Neural progenitor cell (in vitro differentiated cells): ENCODE measurements at regions not wholly inside any gene's neighbourhood (a gene's known extent, or its start where the extent isn't known, plus 50 kb on each side); places are given as distances from the start of the nearest gene placed in this dataset.

Experiments used
- DNase-seq: peaks from one replicate; pipeline ENCODE4 v3.0.0-alpha.2; 2016; ENCODE audit warnings: low spot score
- H2AFZ ChIP-seq: fragments of 200-600 bp; sonication (generic); replicated peaks from 2 replicates; pipeline ENCODE4 v1.6.1; 2016; ENCODE audit warnings: antibody characterized with exemption
- H3F3A ChIP-seq: fragments of 200-600 bp; sonication (generic); 2 replicates; pipeline ENCODE4 v1.6.1; 2016; ENCODE audit warnings: antibody characterized with exemption, low read depth
- H3K27ac ChIP-seq: fragments of 200-600 bp; sonication (generic); 2 replicates; pipeline ENCODE4 v1.5.1; 2016; ENCODE audit warnings: mild to moderate bottlenecking
- H3K27me3 ChIP-seq: fragments of 200-600 bp; sonication (generic); 2 replicates; pipeline ENCODE4 v1.6.1; 2016; ENCODE audit warnings: mild to moderate bottlenecking, moderate library complexity
- H3K36me3 ChIP-seq: fragments of 200-600 bp; sonication (generic); 2 replicates; pipeline ENCODE4 v1.5.1; 2016
- H3K4me1 ChIP-seq: fragments of 200-600 bp; sonication (generic); 2 replicates; pipeline ENCODE4 v1.6.1; 2016; ENCODE audit warnings: mixed run types
- H3K4me2 ChIP-seq: fragments of 200-600 bp; sonication (generic); 2 replicates; pipeline ENCODE4 v1.6.1; 2016
- H3K4me3 ChIP-seq: fragments of 200-600 bp; sonication (generic); 2 replicates; pipeline ENCODE4 v1.5.1; 2016
- H3K79me2 ChIP-seq: fragments of 200-600 bp; sonication (generic); 2 replicates; pipeline ENCODE4 v1.6.1; 2016; ENCODE audit warnings: low read depth
- H3K9ac ChIP-seq: fragments of 200-600 bp; sonication (generic); 2 replicates; pipeline ENCODE4 v1.6.1; 2016
- H3K9me3 ChIP-seq: fragments of 200-600 bp; sonication (generic); 2 replicates; pipeline ENCODE4 v1.5.1; 2016; ENCODE audit warnings: low read depth
- H4K20me1 ChIP-seq: fragments of 200-600 bp; sonication (generic); 2 replicates; pipeline ENCODE4 v1.6.1; 2016; ENCODE audit warnings: low read depth
- H3K27ac Mint-ChIP-seq: 3 replicates; pipeline ENCODE4 v1.8.0; 2021; ENCODE audit warnings: mixed read lengths
- H3K27me3 Mint-ChIP-seq: 2 replicates; pipeline ENCODE4 v1.8.0; 2022; ENCODE audit warnings: low read depth, mild to moderate bottlenecking, inconsistent platforms, moderate library complexity, mixed read lengths; ENCODE audit not compliant: insufficient read depth
- H3K36me3 Mint-ChIP-seq: 3 replicates; pipeline ENCODE4 v1.8.0; 2021; ENCODE audit warnings: mixed read lengths
- H3K4me1 Mint-ChIP-seq: 3 replicates; pipeline ENCODE4 v1.8.0; 2021; ENCODE audit warnings: mixed read lengths
- H3K4me3 Mint-ChIP-seq: 3 replicates; pipeline ENCODE4 v1.8.0; 2021; ENCODE audit warnings: mild to moderate bottlenecking, moderate library complexity, mixed read lengths
- H3K9me3 Mint-ChIP-seq: 3 replicates; pipeline ENCODE4 v1.8.0; 2020; ENCODE audit warnings: mixed read lengths
- EZH2 ChIP-seq: fragments of 200-600 bp; sonication (generic); IDR thresholded peaks from 2 replicates; pipeline ENCODE4 v1.6.1; 2017; ENCODE audit warnings: antibody characterized with exemption, mild to moderate bottlenecking, moderate library complexity
- EZH2phosphoT487 ChIP-seq: fragments of 200-600 bp; sonication (generic); IDR thresholded peaks from 2 replicates; pipeline ENCODE4 v1.6.1; 2017; ENCODE audit warnings: antibody characterized with exemption
- TF ChIP-seq, protein P1 (sequence below): fragments of 200-600 bp; sonication (generic); IDR thresholded peaks from 2 replicates; pipeline ENCODE4 v1.5.1; 2017; ENCODE audit warnings: antibody characterized with exemption, mild to moderate bottlenecking

DNA sequence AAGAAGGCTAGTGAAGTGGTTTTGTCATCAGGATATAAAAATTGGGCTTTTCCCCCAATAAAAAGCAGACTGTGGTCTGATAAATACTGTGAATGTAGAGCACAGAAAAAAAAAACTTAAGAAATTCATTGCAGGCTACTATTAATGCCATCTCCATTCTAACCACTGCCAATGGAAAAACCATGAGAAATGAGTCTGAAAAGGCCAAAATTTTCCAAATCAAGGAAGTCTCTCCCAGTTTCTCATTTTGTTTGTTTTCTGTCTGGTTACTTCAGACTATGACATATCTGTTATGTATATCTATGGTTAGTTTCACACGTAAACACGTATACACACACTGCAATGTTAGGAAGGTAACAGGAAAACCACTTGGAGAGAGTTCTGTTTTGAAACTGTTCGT lies 193.6 kb upstream of the TSC22D1 start:
- Mint-ChIP-seq H3K4me3 (no peak overlapping the region), H3K4me1 (peaks cover 14% of the 10 kb centered on the region), H3K27me3 (no peaks in the 10 kb centered on the region), H3K27ac (no peak overlapping the region), H3K9me3 (peaks cover 1% of the 10 kb centered on the region), H3K36me3 (no peaks in the 10 kb centered on the region)
- Histone ChIP-seq H3K4me2 (no peak overlapping the region), H3K4me1 (peaks cover 11% of the 10 kb centered on the region), H3K9ac (no peak overlapping the region), H3K36me3 (no peaks in the 10 kb centered on the region), H3K4me3 (no peak overlapping the region), H3K79me2 (no peaks in the 10 kb centered on the region), H4K20me1 (no peaks in the 10 kb centered on the region), H3K27ac (no peak overlapping the region), H2AFZ (no peak overlapping the region), H3F3A (peaks cover 6% of the 10 kb centered on the region), H3K27me3 (no peaks in the 10 kb centered on the region), H3K9me3 (no peaks in the 10 kb centered on the region)
- TF ChIP-seq EZH2phosphoT487 (no peak), EZH2 (no peak)
- TF ChIP-seq, protein P1, sequence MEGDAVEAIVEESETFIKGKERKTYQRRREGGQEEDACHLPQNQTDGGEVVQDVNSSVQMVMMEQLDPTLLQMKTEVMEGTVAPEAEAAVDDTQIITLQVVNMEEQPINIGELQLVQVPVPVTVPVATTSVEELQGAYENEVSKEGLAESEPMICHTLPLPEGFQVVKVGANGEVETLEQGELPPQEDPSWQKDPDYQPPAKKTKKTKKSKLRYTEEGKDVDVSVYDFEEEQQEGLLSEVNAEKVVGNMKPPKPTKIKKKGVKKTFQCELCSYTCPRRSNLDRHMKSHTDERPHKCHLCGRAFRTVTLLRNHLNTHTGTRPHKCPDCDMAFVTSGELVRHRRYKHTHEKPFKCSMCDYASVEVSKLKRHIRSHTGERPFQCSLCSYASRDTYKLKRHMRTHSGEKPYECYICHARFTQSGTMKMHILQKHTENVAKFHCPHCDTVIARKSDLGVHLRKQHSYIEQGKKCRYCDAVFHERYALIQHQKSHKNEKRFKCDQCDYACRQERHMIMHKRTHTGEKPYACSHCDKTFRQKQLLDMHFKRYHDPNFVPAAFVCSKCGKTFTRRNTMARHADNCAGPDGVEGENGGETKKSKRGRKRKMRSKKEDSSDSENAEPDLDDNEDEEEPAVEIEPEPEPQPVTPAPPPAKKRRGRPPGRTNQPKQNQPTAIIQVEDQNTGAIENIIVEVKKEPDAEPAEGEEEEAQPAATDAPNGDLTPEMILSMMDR: no peak
- DNase-seq: no peak

DNA sequence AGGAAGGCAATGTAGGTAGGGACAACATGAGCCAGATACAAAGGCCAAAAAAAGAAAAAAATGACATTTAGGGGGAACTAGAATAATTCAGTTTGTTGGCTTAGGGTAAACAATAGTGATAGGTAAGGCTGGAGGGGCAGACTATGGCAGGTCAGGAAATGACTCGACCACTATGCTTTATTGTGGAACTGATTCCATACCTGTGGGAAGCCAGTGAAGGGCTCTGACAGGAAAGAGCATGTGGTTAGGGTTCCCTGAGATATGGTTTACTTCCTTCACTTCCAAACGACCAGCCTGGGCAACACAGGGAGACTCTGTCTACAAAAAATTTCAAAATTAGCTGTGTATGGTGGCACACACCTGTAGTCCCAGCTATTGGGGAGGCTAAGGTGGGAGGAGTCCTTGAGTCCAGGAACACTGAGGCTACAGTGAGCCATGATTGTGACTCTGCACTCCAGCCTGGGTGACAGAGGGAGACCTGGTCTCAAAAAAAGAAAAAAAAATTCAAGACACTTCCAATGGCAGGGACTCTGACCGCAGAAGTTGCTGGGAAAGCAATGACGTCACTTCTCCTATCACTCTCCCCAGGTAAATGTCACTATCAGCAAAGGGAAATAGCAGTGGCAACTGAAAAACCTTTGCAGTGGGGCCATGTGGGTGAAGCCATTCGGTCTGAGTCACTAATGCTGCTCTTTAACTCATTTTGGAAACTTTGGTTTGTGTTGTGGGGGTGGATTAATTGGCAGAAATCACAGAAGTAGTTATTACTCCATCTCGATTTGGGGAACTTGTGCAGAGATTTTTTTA lies 192.8 kb upstream of the TSC22D1 start:
- no peak for DNase-seq
- H2AFZ ChIP-seq: no peak overlapping the region
- no peak overlapping the region for H3K9ac ChIP-seq
- H3K79me2 ChIP-seq: no peaks in the 10 kb centered on the region
- no peaks in the 10 kb centered on the region for H4K20me1 ChIP-seq
- H3F3A ChIP-seq: peaks cover 13% of the 10 kb centered on the region
- Mint-ChIP-seq H3K27me3 (peaks cover 2% of the 10 kb centered on the region), H3K4me1 (peaks cover 21% of the 10 kb centered on the region), H3K36me3 (no peaks in the 10 kb centered on the region), H3K4me3 (no peak overlapping the region), H3K27ac (no peak overlapping the region), H3K9me3 (no peaks in the 10 kb centered on the region)
- H3K4me2 ChIP-seq: no peak overlapping the region
- H3K27me3 ChIP-seq: no peaks in the 10 kb centered on the region
- no peaks in the 10 kb centered on the region for H3K9me3 ChIP-seq
- H3K36me3 ChIP-seq: no peaks in the 10 kb centered on the region
- no peak overlapping the region for H3K4me3 ChIP-seq
- TF ChIP-seq, protein P1: no peak
- no peak for TF ChIP-seq EZH2phosphoT487
- no peak for TF ChIP-seq EZH2
- peaks cover 17% of the 10 kb centered on the region for H3K4me1 ChIP-seq
- H3K27ac ChIP-seq: no peak overlapping the region

DNA sequence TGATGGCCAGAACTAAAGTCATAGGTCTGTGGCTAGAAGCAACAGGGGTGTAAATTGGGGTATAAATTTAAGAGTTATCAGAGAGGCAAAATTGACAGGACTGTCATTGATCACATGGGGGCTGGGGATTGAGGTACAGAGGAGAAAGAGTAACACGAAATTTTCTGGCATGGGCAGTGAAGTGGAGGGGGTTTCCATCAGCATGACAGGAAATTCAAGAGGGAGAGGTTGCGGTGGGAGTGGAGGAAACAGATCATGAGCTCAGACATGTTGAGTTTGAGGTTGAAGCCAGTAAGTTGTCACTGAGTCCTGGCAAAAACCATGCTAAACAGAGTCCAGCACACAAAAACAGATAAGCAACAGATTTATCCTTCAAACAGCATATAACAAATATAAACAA lies 192.1 kb upstream of the TSC22D1 start:
- Histone ChIP-seq H3F3A (peaks cover 19% of the 10 kb centered on the region), H3K27ac (no peak overlapping the region), H3K4me1 (peaks cover 24% of the 10 kb centered on the region), H3K9ac (no peak overlapping the region), H3K9me3 (no peaks in the 10 kb centered on the region), H2AFZ (no peak overlapping the region), H3K79me2 (no peaks in the 10 kb centered on the region), H3K36me3 (no peaks in the 10 kb centered on the region), H3K4me2 (no peak overlapping the region), H3K4me3 (no peak overlapping the region), H4K20me1 (no peaks in the 10 kb centered on the region), H3K27me3 (no peaks in the 10 kb centered on the region)
- no peak overlapping the region for H3K4me3 Mint-ChIP-seq
- no peak for DNase-seq
- H3K9me3 Mint-ChIP-seq: no peaks in the 10 kb centered on the region
- no peaks in the 10 kb centered on the region for H3K36me3 Mint-ChIP-seq
- peaks cover 28% of the 10 kb centered on the region for H3K4me1 Mint-ChIP-seq
- TF ChIP-seq, protein P1: no peak
- H3K27me3 Mint-ChIP-seq: peaks cover 2% of the 10 kb centered on the region
- H3K27ac Mint-ChIP-seq: no peak overlapping the region
